HEK293T (cell line): ENCODE measurements at regions not wholly inside any gene's neighbourhood (a gene's known extent, or its start where the extent isn't known, plus 50 kb on each side); places are given as distances from the start of the nearest gene placed in this dataset.

Experiments used
- CTCF ChIA-PET: fragments of 350-600 bp; formaldehyde crosslinking; extraction: SDS; loops from one replicate; lab custom pipeline; 2021; ENCODE audit warnings: antibody characterized with exemption, inconsistent platforms; lab: Yijun Ruan, JAX
- POLR2A ChIA-PET: fragments of 350-600 bp; formaldehyde crosslinking; extraction: SDS; loops from one replicate; lab custom pipeline; 2020; ENCODE audit warnings: antibody characterized with exemption, inconsistent platforms; lab: Yijun Ruan, JAX
- DNase-seq: peaks from one replicate; pipeline ENCODE4 v3.0.0; 2012; ENCODE audit warnings: mixed read lengths; ENCODE audit errors: extremely low spot score
- ARNT ChIP-seq: fragments of 450-650 bp; IDR thresholded peaks from 2 replicates; pipeline ENCODE4 v1.6.1; 2017; ENCODE audit warnings: mild to moderate bottlenecking
- BHLHE40 ChIP-seq: fragments of 450-650 bp; IDR thresholded peaks from 2 replicates; pipeline ENCODE4 v1.6.1; 2016; ENCODE audit warnings: mild to moderate bottlenecking, moderate library complexity, borderline replicate concordance
- CTBP1 ChIP-seq: fragments of 450-650 bp; IDR thresholded peaks from 2 replicates; pipeline ENCODE4 v1.6.1; 2016; ENCODE audit warnings: borderline replicate concordance
- ELF4 ChIP-seq: fragments of 450-650 bp; IDR thresholded peaks from 2 replicates; pipeline ENCODE4 v1.6.1; 2017; ENCODE audit warnings: antibody characterized with exemption
- FOXA1 ChIP-seq: fragments of 450-650 bp; IDR thresholded peaks from 2 replicates; pipeline ENCODE4 v1.6.1; 2016; ENCODE audit warnings: mild to moderate bottlenecking
- FOXK2 ChIP-seq: fragments of 450-650 bp; IDR thresholded peaks from 2 replicates; pipeline ENCODE4 v1.6.1; 2016; ENCODE audit warnings: mild to moderate bottlenecking
- FOXM1 ChIP-seq: fragments of 450-650 bp; IDR thresholded peaks from 2 replicates; pipeline ENCODE4 v1.6.1; 2017; ENCODE audit warnings: mild to moderate bottlenecking, borderline replicate concordance
- HDGF ChIP-seq: fragments of 450-650 bp; IDR thresholded peaks from 2 replicates; pipeline ENCODE4 v1.6.1; 2017; ENCODE audit warnings: antibody characterized with exemption, borderline replicate concordance
- L3MBTL2 ChIP-seq: fragments of 450-650 bp; conservative IDR thresholded peaks from 2 replicates; pipeline ENCODE4 v1.6.1; 2016; ENCODE audit warnings: mild to moderate bottlenecking
- LEF1 ChIP-seq: fragments of 450-650 bp; IDR thresholded peaks from 2 replicates; pipeline ENCODE4 v1.6.1; 2017; ENCODE audit warnings: mild to moderate bottlenecking, borderline replicate concordance
- NFRKB ChIP-seq: fragments of 450-650 bp; IDR thresholded peaks from 2 replicates; pipeline ENCODE4 v1.6.1; 2016; ENCODE audit warnings: mild to moderate bottlenecking, moderate library complexity
- SP1 ChIP-seq: fragments of 450-650 bp; IDR thresholded peaks from 2 replicates; pipeline ENCODE4 v1.6.1; 2017
- SUZ12 ChIP-seq: fragments of 450-650 bp; IDR thresholded peaks from 2 replicates; pipeline ENCODE4 v1.6.1; 2016; ENCODE audit warnings: mild to moderate bottlenecking
- TARDBP ChIP-seq: fragments of 450-650 bp; IDR thresholded peaks from 2 replicates; pipeline ENCODE4 v1.6.1; 2016
- ZNF384 ChIP-seq: fragments of 450-650 bp; IDR thresholded peaks from 2 replicates; pipeline ENCODE4 v1.6.1; 2016
- TF ChIP-seq, protein P1 (sequence below): fragments of 450-650 bp; IDR thresholded peaks from 2 replicates; pipeline ENCODE4 v1.6.1; 2016

DNA sequence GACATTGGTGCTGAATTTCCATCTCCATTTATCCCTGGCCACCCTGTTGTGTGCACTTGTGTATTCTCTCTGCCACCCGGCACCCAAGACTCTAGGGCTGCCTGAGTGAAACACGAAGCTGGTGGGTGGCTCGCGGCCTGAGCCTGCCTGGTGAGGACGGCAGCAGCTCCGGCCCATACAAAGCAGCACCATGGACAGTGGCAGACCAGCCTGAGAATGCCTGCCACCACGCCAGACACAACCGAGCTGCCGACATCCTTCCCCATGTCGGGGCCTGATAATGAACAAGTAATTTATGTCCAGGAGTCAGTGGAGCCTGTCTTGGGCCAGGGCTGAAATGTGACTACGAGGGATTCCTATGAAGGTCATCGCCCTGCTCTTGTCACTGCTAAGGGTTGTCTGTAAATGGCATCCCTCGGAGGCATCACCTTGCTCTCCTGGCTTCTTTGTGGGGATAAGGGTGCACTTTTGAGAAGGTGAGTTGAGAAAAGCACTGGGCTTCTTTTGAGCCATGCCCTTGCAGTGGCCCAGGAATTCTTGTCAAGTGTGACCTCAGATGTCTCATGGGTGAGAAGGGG, 175.7 kb downstream of the MELK start:
- peak; percentile 71 for DNase-seq
- CTCF ChIA-PET, result no interaction called here
- POLR2A ChIA-PET, result no interaction called here
- TF ChIP-seq ARNT (no peak), FOXA1 (no peak), L3MBTL2 (no peak), ELF4 (no peak), ZNF384 (no peak), FOXK2 (no peak), SP1 (no peak), NFRKB (no peak)

DNA sequence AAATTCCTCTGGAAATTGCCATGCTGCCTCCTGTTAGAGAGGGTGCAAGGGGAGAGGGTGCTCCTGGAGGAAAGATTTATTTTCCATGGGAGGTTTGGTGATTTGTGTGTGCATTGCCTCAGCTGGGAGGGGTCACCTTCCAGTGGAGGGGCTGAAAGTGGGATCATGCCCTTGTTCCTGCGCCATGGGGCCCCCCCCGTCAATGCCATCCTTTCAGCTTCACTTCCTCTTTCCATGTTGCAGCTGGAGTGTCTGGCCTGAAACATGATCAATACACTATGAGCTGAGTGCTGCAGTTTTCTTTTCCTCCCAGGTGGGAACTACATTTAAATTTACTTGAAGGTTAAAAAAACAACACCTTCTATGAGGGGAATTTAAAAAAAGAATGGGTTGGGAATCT, 176.8 kb downstream of the MELK start:
- CTCF ChIA-PET, result no interaction called here
- POLR2A ChIA-PET, result no interaction called here

DNA sequence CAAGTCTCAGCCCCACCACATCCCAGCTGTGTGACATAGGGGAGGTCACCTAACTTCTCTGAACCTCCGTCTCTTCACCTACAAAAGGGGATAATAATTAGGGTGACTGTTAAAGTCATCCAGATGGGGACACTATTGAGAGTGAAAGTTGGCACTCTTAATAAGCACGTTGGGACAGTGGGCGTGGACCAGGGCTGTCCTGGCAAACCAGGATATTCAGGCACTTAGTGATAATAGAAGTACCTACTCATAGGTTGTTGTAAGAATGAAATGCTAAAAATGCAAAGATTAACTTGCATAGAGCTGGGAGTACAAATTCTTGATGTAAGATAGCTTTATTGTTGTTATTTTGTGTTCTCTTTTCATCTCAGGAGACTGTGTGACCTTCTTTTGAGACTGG, 177.9 kb downstream of the MELK start:
- CTCF ChIA-PET, result no interaction called here
- POLR2A ChIA-PET, result no interaction called here
- TF ChIP-seq HDGF, result no peak
- no peak for TF ChIP-seq TARDBP
- TF ChIP-seq SUZ12, result no peak
- TF ChIP-seq FOXA1, result no peak
- TF ChIP-seq NFRKB, result no peak
- TF ChIP-seq LEF1, result no peak
- no peak for TF ChIP-seq BHLHE40
- TF ChIP-seq ELF4, result no peak
- DNase-seq, result no peak

More for the DNA sequence above, 176.8 kb downstream of the MELK start:
- TF ChIP-seq CTBP1 (no peak), BHLHE40 (no peak), LEF1 (no peak), SP1 (no peak), ZNF384 (no peak), TARDBP (no peak), FOXK2 (no peak), HDGF (no peak), ELF4 (no peak), L3MBTL2 (no peak), ARNT (no peak), NFRKB (no peak), FOXA1 (no peak), SUZ12 (no peak), FOXM1 (no peak)
- TF ChIP-seq, protein P1, sequence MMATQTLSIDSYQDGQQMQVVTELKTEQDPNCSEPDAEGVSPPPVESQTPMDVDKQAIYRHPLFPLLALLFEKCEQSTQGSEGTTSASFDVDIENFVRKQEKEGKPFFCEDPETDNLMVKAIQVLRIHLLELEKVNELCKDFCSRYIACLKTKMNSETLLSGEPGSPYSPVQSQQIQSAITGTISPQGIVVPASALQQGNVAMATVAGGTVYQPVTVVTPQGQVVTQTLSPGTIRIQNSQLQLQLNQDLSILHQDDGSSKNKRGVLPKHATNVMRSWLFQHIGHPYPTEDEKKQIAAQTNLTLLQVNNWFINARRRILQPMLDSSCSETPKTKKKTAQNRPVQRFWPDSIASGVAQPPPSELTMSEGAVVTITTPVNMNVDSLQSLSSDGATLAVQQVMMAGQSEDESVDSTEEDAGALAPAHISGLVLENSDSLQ, result no peak
- no peak for DNase-seq

DNA sequence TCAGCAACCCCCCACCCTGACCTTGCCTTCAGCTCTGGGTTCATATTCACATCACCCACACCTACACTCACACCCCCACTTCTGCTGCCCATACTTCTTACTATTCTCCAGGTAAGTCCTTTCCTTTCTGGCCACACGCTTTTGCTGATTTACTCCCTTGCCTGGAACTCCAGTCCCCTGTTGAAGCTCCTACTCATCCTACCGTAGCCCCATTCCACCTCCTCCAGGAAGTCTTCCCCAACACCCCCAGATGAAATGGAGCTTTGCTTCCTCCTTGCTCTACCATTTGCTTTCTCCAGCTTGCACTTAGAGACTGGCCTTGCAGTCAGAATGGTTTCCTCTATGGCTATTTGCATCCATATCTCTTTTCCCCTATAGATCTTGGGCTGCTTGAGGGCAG, 182.3 kb downstream of the MELK start:
- CTCF ChIA-PET, result no interaction called here
- POLR2A ChIA-PET, result no interaction called here
- DNase-seq, result no peak
- no peak for TF ChIP-seq ELF4
- TF ChIP-seq L3MBTL2, result no peak
- TF ChIP-seq, protein P1, result no peak
- TF ChIP-seq LEF1, result no peak
- no peak for TF ChIP-seq ARNT
- no peak for TF ChIP-seq ZNF384
- TF ChIP-seq SP1, result no peak
- TF ChIP-seq HDGF, result no peak
- no peak for TF ChIP-seq FOXK2
- no peak for TF ChIP-seq BHLHE40
- TF ChIP-seq FOXM1, result no peak
- TF ChIP-seq FOXA1, result no peak
- no peak for TF ChIP-seq SUZ12
- TF ChIP-seq NFRKB, result no peak
- no peak for TF ChIP-seq CTBP1
- no peak for TF ChIP-seq TARDBP

DNA sequence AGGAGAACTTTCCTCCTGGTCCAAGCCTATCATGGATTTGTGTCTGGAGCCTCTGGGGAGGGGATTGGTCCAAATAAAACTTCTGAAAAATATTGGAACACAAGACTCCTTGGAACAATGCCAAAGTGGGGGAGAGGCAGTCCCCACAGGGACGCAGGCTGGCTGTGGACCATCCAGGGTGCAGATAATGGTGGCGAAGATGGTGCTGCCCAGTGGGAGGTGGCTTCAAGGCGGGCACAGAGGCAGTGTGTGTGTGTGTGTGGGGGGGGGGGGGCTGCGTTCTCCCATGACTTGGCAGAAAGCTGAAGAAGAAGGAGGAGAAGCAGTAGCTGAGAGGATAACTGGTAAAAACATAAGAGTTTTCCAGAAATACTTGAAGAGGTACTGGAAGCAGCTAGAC, 186.4 kb downstream of the MELK start:
- no peak for DNase-seq
- ChIA-PET CTCF (no interaction called here), POLR2A (no interaction called here)
- TF ChIP-seq FOXA1, result no peak
- no peak for TF ChIP-seq CTBP1
- no peak for TF ChIP-seq FOXM1
- TF ChIP-seq BHLHE40, result no peak
- TF ChIP-seq TARDBP, result no peak
- no peak for TF ChIP-seq FOXK2
- TF ChIP-seq NFRKB, result no peak
- TF ChIP-seq HDGF, result no peak
- no peak for TF ChIP-seq ARNT
- TF ChIP-seq ELF4, result no peak
- no peak for TF ChIP-seq L3MBTL2
- TF ChIP-seq SP1, result no peak
- no peak for TF ChIP-seq LEF1
- no peak for TF ChIP-seq ZNF384

DNA sequence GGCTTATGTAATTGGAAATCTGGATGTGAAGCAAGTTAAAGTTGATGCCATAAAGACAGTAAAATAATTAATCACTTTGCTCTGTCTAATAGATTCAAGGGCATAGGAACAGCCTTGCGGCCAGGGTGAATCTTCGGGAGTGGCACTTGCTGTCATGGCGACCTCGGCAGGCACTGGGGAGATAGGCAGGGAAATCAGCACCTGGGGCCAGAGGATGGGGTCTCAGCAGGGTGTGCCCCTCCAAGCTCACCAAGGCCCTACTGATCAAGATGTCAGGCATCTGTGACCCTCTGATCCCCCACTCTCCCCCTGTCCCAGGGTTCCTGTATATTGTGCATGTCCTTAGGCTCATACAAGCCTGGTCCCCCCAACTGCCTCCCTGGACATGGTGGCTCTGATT, 187.3 kb downstream of the MELK start:
- POLR2A ChIA-PET, result no interaction called here
- TF ChIP-seq CTBP1 (no peak), TARDBP (no peak), HDGF (no peak), BHLHE40 (no peak), SP1 (no peak), SUZ12 (no peak), FOXM1 (no peak)
- no peak for DNase-seq
- CTCF ChIA-PET, result no interaction called here
